Kidney epithelial cell (primary cell): ENCODE measurements at regions not wholly inside any gene's neighbourhood (a gene's known extent, or its start where the extent isn't known, plus 50 kb on each side); places are given as distances from the start of the nearest gene placed in this dataset.

Source experiments
- DNase-seq: peaks from one replicate; pipeline ENCODE4 v3.0.0-alpha.2; 2010; ENCODE audit warnings: low read depth
- H3K27me3 ChIP-seq: 2 replicates; pipeline ENCODE4 v1.6.0; 2011; ENCODE audit warnings: low read length; ENCODE audit not compliant: control insufficient read depth, insufficient read depth
- H3K36me3 ChIP-seq: 2 replicates; pipeline ENCODE4 v1.5.1; 2011; ENCODE audit warnings: low read length; ENCODE audit not compliant: control insufficient read depth, insufficient read depth
- H3K4me3 ChIP-seq: 2 replicates; pipeline ENCODE4 v1.5.1; 2011; ENCODE audit warnings: low read depth, mild to moderate bottlenecking, control low read depth, low read length
- TF ChIP-seq, protein P1 (sequence below): IDR thresholded peaks from 2 replicates; pipeline ENCODE4 v1.5.1; 2011; ENCODE audit warnings: mild to moderate bottlenecking, moderate library complexity, low read length, control low read depth, inconsistent platforms; ENCODE audit not compliant: insufficient read depth, poor library complexity, severe bottlenecking

- no peaks in the 10 kb centered on the region for H3K36me3 ChIP-seq
- no peak overlapping the region for H3K4me3 ChIP-seq
- DNase-seq: no peak
- no peaks in the 10 kb centered on the region for H3K27me3 ChIP-seq
- TF ChIP-seq, protein P1, sequence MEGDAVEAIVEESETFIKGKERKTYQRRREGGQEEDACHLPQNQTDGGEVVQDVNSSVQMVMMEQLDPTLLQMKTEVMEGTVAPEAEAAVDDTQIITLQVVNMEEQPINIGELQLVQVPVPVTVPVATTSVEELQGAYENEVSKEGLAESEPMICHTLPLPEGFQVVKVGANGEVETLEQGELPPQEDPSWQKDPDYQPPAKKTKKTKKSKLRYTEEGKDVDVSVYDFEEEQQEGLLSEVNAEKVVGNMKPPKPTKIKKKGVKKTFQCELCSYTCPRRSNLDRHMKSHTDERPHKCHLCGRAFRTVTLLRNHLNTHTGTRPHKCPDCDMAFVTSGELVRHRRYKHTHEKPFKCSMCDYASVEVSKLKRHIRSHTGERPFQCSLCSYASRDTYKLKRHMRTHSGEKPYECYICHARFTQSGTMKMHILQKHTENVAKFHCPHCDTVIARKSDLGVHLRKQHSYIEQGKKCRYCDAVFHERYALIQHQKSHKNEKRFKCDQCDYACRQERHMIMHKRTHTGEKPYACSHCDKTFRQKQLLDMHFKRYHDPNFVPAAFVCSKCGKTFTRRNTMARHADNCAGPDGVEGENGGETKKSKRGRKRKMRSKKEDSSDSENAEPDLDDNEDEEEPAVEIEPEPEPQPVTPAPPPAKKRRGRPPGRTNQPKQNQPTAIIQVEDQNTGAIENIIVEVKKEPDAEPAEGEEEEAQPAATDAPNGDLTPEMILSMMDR: no peak
Observed at GRCh38 chr21:27735699-27736098, 768.8 kb upstream of the ADAMTS5 start.

DNA sequence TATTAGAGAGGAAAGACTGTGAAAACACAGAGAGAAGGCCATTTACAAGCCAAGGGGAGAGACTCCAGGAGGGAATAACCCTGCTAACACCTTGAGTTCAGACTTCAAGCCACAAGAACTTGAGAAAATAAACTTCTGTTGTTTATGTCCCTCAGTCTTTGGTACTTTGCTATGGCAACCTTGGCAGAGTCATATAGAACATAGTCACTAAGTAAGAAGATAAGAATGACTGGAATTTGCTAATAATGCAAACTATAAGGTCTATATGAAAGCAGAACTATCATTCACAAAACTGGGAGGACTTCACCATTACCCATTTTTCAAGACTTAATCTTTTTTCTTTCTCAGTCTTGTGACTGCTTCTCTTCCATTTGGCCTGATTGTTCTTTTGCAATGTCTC is 767.3 kb upstream of the ADAMTS5 start:
- Histone ChIP-seq H3K4me3 (no peak overlapping the region), H3K36me3 (no peaks in the 10 kb centered on the region), H3K27me3 (no peaks in the 10 kb centered on the region)
- peak; percentile 1 for DNase-seq
- TF ChIP-seq, protein P1: no peak

DNA sequence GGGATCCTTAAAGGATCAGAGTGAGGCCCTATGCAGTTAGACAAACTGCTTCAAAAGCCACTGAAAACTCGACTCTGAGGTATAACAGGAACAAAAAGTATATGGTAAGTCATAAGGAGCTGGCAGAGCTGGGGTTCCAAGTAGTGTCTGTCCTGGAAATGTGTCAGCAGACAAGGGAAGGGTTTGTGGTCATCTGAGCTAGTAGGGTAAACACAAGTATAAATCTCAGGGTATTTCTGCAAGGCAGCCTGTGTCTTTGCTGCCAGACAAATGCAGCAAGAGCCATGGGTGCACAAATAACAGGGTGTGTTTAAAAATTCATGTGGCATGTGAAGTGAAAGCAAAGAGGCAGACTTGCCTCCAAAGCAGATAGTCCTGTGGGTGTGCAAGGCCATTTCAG is 759.0 kb upstream of the ADAMTS5 start:
- DNase-seq: no peak
- Histone ChIP-seq H3K27me3 (no peaks in the 10 kb centered on the region), H3K36me3 (no peaks in the 10 kb centered on the region), H3K4me3 (no peak overlapping the region)
- TF ChIP-seq, protein P1: no peak

DNA sequence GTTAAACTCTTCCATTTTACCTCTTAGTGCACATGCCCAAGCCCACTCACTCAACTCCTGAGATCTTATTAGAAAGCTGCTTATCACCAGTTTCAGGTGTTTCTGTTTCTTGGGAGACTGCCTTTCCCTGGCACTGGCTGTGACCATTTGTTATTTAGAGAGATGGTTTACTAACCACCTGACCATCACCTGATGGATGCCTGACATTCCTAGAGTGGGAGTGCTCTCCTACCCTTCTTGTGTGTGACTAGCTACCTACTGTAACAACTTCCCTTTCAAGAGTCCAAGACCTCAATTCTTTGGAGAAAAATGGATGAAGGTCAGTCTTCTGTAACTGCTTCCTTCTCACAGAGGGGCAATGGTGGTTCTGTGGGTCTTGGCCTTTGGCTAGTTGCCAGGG is 755.2 kb upstream of the ADAMTS5 start:
- peak; percentile 21 for DNase-seq
- TF ChIP-seq, protein P1: no peak
- Histone ChIP-seq H3K27me3 (no peaks in the 10 kb centered on the region), H3K36me3 (no peaks in the 10 kb centered on the region), H3K4me3 (no peak overlapping the region)

- H3K4me3 ChIP-seq: no peak overlapping the region
- no peaks in the 10 kb centered on the region for H3K36me3 ChIP-seq
- no peak for DNase-seq
- TF ChIP-seq, protein P1: no peak
- H3K27me3 ChIP-seq: no peaks in the 10 kb centered on the region
Observed at GRCh38 chr21:27721675-27722074, 754.8 kb upstream of the ADAMTS5 start.

DNA sequence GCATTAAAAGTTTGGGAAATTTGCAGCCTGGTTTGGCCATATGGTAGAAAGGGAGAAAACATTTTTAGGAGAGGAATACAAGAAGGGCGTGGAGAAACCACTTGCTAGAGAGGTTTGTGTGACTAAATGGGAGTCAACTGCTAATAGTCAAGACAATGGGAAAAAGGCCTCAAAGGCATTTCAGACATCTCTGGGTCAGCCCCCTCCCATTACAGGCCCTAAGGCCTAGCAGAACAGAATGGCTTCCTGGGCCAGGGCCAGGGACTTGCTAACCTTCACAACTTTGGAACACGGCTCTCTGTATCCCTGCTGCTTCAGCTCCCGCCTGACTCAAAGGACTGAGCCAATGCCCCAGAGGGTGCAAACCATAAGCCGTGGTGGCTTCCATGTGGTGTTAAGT is 752.3 kb upstream of the ADAMTS5 start:
- Histone ChIP-seq H3K27me3 (no peaks in the 10 kb centered on the region), H3K36me3 (no peaks in the 10 kb centered on the region), H3K4me3 (no peak overlapping the region)
- DNase-seq: no peak
- TF ChIP-seq, protein P1: no peak
